ENCODE measurements at regions not wholly inside any gene's neighbourhood (a gene's known extent, or its start where the extent isn't known, plus 50 kb on each side); places are given as distances from the start of the nearest gene placed in this dataset.

DNA sequence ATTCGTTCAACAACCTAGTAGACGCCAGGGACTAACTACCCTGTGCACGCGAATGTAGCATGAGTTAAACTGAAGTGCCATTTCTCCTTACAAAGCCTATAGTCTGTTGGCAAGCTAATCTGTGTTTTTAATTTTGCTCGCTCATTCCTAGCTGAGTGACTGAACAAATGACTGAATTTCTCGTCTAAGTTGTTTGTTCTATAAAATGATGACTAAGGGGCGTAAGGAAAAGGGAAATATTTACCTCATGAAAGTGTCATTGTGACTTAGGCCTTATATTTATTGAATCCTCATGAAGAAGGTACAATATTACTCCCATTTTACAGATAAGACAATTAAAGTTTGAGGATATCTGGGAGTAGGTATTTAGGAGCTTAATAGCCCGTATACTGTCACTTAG lies 818.3 kb upstream of the ALCAM start:
- TF ChIP-seq, protein P1, sequence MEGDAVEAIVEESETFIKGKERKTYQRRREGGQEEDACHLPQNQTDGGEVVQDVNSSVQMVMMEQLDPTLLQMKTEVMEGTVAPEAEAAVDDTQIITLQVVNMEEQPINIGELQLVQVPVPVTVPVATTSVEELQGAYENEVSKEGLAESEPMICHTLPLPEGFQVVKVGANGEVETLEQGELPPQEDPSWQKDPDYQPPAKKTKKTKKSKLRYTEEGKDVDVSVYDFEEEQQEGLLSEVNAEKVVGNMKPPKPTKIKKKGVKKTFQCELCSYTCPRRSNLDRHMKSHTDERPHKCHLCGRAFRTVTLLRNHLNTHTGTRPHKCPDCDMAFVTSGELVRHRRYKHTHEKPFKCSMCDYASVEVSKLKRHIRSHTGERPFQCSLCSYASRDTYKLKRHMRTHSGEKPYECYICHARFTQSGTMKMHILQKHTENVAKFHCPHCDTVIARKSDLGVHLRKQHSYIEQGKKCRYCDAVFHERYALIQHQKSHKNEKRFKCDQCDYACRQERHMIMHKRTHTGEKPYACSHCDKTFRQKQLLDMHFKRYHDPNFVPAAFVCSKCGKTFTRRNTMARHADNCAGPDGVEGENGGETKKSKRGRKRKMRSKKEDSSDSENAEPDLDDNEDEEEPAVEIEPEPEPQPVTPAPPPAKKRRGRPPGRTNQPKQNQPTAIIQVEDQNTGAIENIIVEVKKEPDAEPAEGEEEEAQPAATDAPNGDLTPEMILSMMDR (IDR thresholded peaks at IDR 0.05), result no peak
- TF ChIP-seq POLR2A (IDR thresholded peaks at IDR 0.05; ENCODE audit: low read depth) (no peak), POLR2AphosphoS5 (IDR thresholded peaks at IDR 0.05) (no peak), EP300 (IDR thresholded peaks at IDR 0.05) (no peak)
